Suprapubic skin (tissue), 4 donors: ENCODE measurements at regions not wholly inside any gene's neighbourhood (a gene's known extent, or its start where the extent isn't known, plus 50 kb on each side); places are given as distances from the start of the nearest gene placed in this dataset.

ENCODE experiments used
- DNase-seq, 2 donors: peaks; one replicate each; pipeline ENCODE4 v3.0.0-alpha.2; 2019; ENCODE audit warnings: low spot score in 2 of 2
- H3K27ac ChIP-seq: fragments of 200-600 bp; sonication (generic); one replicate; pipeline ENCODE4 v1.5.1; 2019
- H3K27me3 ChIP-seq: fragments of 200-600 bp; sonication (generic); one replicate; pipeline ENCODE4 v1.5.1; 2019
- H3K36me3 ChIP-seq: fragments of 200-600 bp; sonication (generic); one replicate; pipeline ENCODE4 v1.5.1; 2019
- H3K4me1 ChIP-seq: fragments of 200-600 bp; sonication (generic); one replicate; pipeline ENCODE4 v1.5.1; 2019
- H3K4me3 ChIP-seq: fragments of 200-600 bp; sonication (generic); one replicate; pipeline ENCODE4 v1.5.1; 2019; ENCODE audit warnings: mild to moderate bottlenecking
- H3K9me3 ChIP-seq: fragments of 200-600 bp; sonication (generic); one replicate; pipeline ENCODE4 v1.5.1; 2019
- EP300 ChIP-seq: sonication (generic); formaldehyde crosslinking; IDR thresholded peaks from one replicate; pipeline ENCODE4 v1.6.1; 2017; ENCODE audit warnings: antibody characterized with exemption
- POLR2A ChIP-seq, 2 donors: fragments of 450-650 bp; IDR thresholded peaks; one replicate each; pipeline ENCODE4 v1.6.1; 2017; ENCODE audit warnings: antibody characterized with exemption in 2 of 2, mild to moderate bottlenecking in 2 of 2, moderate library complexity in 2 of 2
- POLR2AphosphoS5 ChIP-seq, 3 donors: sonication (generic); formaldehyde crosslinking; IDR thresholded peaks; one replicate each; pipeline ENCODE4 v1.6.1; 2017; ENCODE audit warnings: antibody characterized with exemption in 3 of 3
- WGBS: methylation state at CpG from one replicate; pipeline ENCODE4 v1.1.5; 2018; 5-methylcytosine and 5-hydroxymethylcytosine counted together
- TF ChIP-seq, protein P1 (sequence below), 2 donors: fragments of 200-600 bp in 1 of 2; fragments of 450-650 bp in 1 of 2; sonication (generic) in 1 of 2; IDR thresholded peaks; one replicate each; pipeline ENCODE4 v1.5.1; 2016 to 2019; ENCODE audit warnings: antibody characterized with exemption in 2 of 2, mild to moderate bottlenecking in 1 of 2, moderate library complexity in 1 of 2

DNA sequence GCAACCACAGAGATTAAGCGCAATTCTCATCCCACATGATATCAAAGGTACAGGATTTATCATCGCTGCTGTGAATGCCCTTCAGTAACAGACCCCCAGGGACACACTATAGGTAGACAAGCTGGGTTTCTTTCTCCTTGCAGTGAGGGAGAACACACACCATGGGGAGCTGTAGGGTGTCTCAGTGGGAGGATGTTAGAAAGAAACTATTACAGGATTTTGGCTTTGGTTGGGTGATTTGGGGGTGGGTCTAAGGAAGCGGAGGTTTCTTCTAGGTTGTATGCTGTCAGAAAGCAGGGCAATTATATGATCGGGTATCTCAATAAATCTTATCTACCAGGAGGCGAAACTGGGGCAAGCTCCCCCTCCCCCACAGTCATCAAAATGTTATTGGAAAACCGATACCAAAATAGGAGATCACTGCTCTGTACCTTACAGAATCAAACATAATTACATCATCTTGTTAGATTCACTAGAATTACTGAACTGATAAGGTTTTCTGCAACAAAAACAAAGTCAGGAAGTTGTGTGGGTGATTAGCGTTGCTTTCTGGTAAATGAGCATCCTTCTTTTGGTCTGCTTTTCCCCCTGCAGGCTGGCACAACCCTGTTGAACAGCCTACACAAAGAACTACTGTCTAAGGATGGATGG is 209.7 kb downstream of the TEX36 start:
- Histone ChIP-seq H3K27ac (no peak overlapping the region), H3K4me3 (no peak overlapping the region), H3K9me3 (no peaks in the 10 kb centered on the region), H3K4me1 (no peaks in the 10 kb centered on the region), H3K27me3 (peaks cover 5% of the 10 kb centered on the region), H3K36me3 (no peaks in the 10 kb centered on the region)
- DNase-seq = no peak
- 80% methylated on average over 7 of the region's 7 CpGs for WGBS
- no peak for TF ChIP-seq EP300
- no peak for TF ChIP-seq POLR2AphosphoS5 (IDR thresholded peaks at IDR 0.05)
- TF ChIP-seq POLR2A (IDR thresholded peaks at IDR 0.05) = no peak
- TF ChIP-seq, protein P1, sequence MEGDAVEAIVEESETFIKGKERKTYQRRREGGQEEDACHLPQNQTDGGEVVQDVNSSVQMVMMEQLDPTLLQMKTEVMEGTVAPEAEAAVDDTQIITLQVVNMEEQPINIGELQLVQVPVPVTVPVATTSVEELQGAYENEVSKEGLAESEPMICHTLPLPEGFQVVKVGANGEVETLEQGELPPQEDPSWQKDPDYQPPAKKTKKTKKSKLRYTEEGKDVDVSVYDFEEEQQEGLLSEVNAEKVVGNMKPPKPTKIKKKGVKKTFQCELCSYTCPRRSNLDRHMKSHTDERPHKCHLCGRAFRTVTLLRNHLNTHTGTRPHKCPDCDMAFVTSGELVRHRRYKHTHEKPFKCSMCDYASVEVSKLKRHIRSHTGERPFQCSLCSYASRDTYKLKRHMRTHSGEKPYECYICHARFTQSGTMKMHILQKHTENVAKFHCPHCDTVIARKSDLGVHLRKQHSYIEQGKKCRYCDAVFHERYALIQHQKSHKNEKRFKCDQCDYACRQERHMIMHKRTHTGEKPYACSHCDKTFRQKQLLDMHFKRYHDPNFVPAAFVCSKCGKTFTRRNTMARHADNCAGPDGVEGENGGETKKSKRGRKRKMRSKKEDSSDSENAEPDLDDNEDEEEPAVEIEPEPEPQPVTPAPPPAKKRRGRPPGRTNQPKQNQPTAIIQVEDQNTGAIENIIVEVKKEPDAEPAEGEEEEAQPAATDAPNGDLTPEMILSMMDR (IDR thresholded peaks at IDR 0.05) = no peak

DNA sequence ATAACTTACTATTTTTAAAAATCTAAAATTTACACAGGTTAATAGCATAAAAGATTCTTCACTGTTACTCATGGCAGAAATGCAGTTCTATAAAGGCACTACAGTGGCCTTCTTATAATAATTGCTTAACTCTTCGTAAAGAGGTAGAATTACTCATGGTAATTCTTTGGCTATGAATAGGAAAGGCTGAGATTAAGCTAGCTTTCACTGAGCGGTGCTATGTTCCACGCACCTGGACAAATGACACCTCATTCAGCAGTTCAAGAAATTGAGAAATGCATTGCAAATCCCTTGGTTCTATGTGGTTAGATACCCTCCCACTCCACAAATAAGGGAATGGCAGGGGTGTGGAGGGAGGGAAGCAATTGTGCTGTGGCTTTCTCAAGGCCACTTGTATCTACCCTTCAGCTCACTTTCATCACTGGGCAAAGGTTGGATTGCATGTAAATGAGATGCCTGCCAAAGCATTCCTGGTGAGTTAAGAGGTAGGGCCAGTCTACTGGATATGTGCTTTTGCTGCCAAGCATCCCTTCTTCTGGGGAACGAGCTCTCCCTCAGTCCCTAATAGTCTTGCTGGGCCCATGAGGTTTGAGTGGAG is 210.9 kb downstream of the TEX36 start:
- no peak for TF ChIP-seq EP300
- Histone ChIP-seq H3K9me3 (no peaks in the 10 kb centered on the region), H3K4me3 (no peak overlapping the region), H3K27me3 (peaks cover 5% of the 10 kb centered on the region), H3K36me3 (no peaks in the 10 kb centered on the region), H3K4me1 (no peaks in the 10 kb centered on the region), H3K27ac (no peak overlapping the region)
- 88% methylated on average over 4 of the region's 4 CpGs for WGBS
- no peak for DNase-seq

DNA sequence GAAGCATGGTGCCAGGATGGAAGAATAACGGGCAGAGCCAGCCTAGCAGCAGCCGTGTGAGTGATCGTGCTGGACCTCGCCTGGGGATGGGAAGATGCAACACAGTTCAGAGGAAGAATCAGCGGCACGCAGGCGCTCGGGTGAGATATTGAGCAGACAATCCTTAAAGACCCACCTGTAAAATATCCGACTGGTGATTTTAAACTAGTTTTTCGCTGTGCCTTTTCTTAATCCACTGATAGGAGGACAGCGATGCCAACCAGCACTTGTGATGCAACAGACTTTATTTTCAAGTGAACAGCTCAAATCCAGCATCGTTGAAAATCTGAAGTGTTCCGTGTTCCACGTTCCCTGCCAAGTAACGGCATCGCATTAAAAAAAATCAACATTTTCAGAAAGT is 214.7 kb downstream of the TEX36 start:
- WGBS = 91% methylated on average over 16 of the region's 16 CpGs
- no peaks in the 10 kb centered on the region for H3K9me3 ChIP-seq
- H3K4me3 ChIP-seq = no peak overlapping the region
- H3K27ac ChIP-seq = no peak overlapping the region
- H3K36me3 ChIP-seq = no peaks in the 10 kb centered on the region
- peaks cover 10% of the 10 kb centered on the region for H3K27me3 ChIP-seq
- no peaks in the 10 kb centered on the region for H3K4me1 ChIP-seq
- TF ChIP-seq, protein P1 (IDR thresholded peaks at IDR 0.05) = no peak
- TF ChIP-seq POLR2A (IDR thresholded peaks at IDR 0.05) = no peak
- no peak for TF ChIP-seq EP300
- no peak for TF ChIP-seq POLR2AphosphoS5 (IDR thresholded peaks at IDR 0.05)
- no peak for DNase-seq

DNA sequence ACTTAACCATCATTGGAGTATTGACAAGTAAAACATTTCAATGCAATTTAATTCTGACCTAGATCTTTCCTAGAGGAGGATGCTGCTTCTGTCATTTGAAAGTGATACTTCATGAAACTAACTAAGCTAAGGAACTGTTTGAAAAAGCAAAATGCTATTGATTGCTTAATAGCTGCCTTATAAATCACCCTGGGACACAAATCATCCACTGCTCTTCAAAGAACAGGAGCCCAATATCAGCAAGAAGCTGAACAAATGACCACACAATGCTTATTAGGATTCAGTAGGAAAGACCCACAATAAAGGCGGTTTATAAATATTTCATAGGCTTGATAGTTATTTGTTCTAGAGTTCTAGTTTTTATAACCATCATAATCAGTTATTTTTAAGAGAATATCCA is 216.3 kb downstream of the TEX36 start:
- no peaks in the 10 kb centered on the region for H3K9me3 ChIP-seq
- DNase-seq = no peak
- no peaks in the 10 kb centered on the region for H3K4me1 ChIP-seq
- H3K36me3 ChIP-seq = no peaks in the 10 kb centered on the region
- H3K4me3 ChIP-seq = no peak overlapping the region
- WGBS = 88% methylated on average over 1 of the region's 1 CpG
- TF ChIP-seq POLR2A (IDR thresholded peaks at IDR 0.05) (no peak), EP300 (no peak), POLR2AphosphoS5 (IDR thresholded peaks at IDR 0.05) (no peak)
- TF ChIP-seq, protein P1 (IDR thresholded peaks at IDR 0.05) = no peak
- H3K27me3 ChIP-seq = peaks cover 6% of the 10 kb centered on the region
- no peak overlapping the region for H3K27ac ChIP-seq

DNA sequence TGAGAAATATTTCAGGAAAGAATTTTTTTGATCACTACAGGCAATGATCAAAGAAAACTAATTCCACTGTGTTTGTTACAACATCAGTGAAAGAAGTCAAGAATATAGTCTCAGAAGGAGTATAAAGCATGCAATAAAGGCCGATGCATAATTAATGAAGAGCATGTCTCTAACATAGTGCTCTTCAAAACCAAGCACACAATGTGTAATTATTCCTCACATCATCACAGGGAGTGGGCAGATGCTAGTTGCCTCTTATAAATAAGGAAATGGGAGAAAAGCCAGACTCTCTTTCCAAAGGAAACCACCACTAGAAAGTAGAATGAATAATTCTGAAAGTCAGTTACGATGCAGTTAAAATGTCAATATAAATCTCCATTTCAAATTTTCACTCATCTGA is 220.1 kb downstream of the TEX36 start:
- 53% methylated on average over 2 of the region's 2 CpGs for WGBS
- H3K36me3 ChIP-seq = no peaks in the 10 kb centered on the region
- no peaks in the 10 kb centered on the region for H3K4me1 ChIP-seq
- H3K4me3 ChIP-seq = no peak overlapping the region
- TF ChIP-seq POLR2AphosphoS5 (IDR thresholded peaks at IDR 0.05) (no peak), EP300 (no peak), POLR2A (IDR thresholded peaks at IDR 0.05) (no peak)
- TF ChIP-seq, protein P1 (IDR thresholded peaks at IDR 0.05) = no peak
- no peak for DNase-seq
- H3K27ac ChIP-seq = no peak overlapping the region
- H3K27me3 ChIP-seq = peaks cover 6% of the 10 kb centered on the region
- H3K9me3 ChIP-seq = no peaks in the 10 kb centered on the region
